Transverse colon (tissue), 3 donors: ENCODE measurements at regions not wholly inside any gene's neighbourhood (a gene's known extent, or its start where the extent isn't known, plus 50 kb on each side); places are given as distances from the start of the nearest gene placed in this dataset.

Experiments used
- EP300 ChIP-seq: sonication (generic); formaldehyde crosslinking; IDR thresholded peaks from one replicate; pipeline ENCODE4 v1.6.1; 2017; ENCODE audit warnings: antibody characterized with exemption, low read depth
- POLR2AphosphoS5 ChIP-seq, 3 donors: sonication (generic); formaldehyde crosslinking; IDR thresholded peaks; one replicate each; pipeline ENCODE4 v1.6.1; 2016; ENCODE audit warnings: antibody characterized with exemption in 3 of 3

DNA sequence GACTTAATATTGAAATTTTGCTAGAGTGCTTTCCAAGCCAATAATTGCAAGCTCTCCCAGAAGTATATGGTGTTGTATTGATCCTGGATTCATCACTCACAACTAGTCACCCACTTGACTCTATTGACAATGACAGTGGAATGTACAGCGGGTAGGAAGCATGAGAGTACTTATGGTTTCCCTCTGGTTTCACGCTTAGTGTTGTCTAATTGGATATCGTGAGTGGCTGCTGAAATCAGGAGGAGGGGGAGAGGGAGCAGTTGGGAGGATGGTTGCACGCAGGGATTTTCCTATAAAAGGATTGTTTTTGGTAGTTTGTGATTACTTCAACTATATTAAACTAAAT lies 1819.5 kb upstream of the TENM3 start:
- TF ChIP-seq EP300 (no peak), POLR2AphosphoS5 (IDR thresholded peaks at IDR 0.05) (no peak)
